H1 (cell line): ENCODE measurements at regions not wholly inside any gene's neighbourhood (a gene's known extent, or its start where the extent isn't known, plus 50 kb on each side); places are given as distances from the start of the nearest gene placed in this dataset.

Experiments used
- CTCF ChIA-PET: fragments of 300-600 bp; sonication (Branson Sonifier 250); formaldehyde crosslinking; loops from one replicate; lab custom pipeline; 2021; ENCODE audit not compliant: partially characterized antibody; lab: Charles Lee
- POLR2A ChIA-PET: fragments of 300-600 bp; sonication (Branson Sonifier 250); formaldehyde crosslinking; loops from one replicate; lab custom pipeline; 2021; ENCODE audit warnings: inconsistent platforms; ENCODE audit not compliant: partially characterized antibody; lab: Charles Lee
- DNase-seq, 2 experiments: peaks; one replicate each; pipeline versions ENCODE4 v3.0.0 to v3.0.0-alpha.2; 2010 to 2022; ENCODE audit warnings: low spot score in 2 of 2, low read depth in 1 of 2, mixed read lengths in 1 of 2
- FAIRE-seq: peaks from 2 replicates; lab custom pipeline; 2011; peaks lifted over from hg19 to GRCh38; lab: Jason Lieb, UNC
- H2AFZ ChIP-seq: 2 replicates; pipeline ENCODE4 v1.8.1; 2012; ENCODE audit warnings: low read length, inconsistent platforms
- H2AK5ac ChIP-seq: 2 replicates; pipeline ENCODE4 v1.6.1; 2013; ENCODE audit warnings: low read depth, low read length
- H2BK120ac ChIP-seq: replicated peaks from 2 replicates; pipeline ENCODE3; 2013; ENCODE audit warnings: low read depth, low read length, inconsistent platforms
- H2BK12ac ChIP-seq: 2 replicates; pipeline ENCODE4 v1.6.1; 2013; ENCODE audit warnings: low read depth, low read length
- H2BK15ac ChIP-seq: 2 replicates; pipeline ENCODE4 v1.6.1; 2013; ENCODE audit warnings: low read length
- H2BK20ac ChIP-seq: 2 replicates; pipeline ENCODE4 v1.6.1; 2013; ENCODE audit warnings: low read length
- H2BK5ac ChIP-seq: 2 replicates; pipeline ENCODE4 v1.6.1; 2013; ENCODE audit warnings: low read depth, low read length
- H3K14ac ChIP-seq: 2 replicates; pipeline ENCODE4 v1.6.1; 2013; ENCODE audit warnings: inconsistent platforms; ENCODE audit not compliant: insufficient read length
- H3K18ac ChIP-seq: 2 replicates; pipeline ENCODE4 v1.6.1; 2013; ENCODE audit warnings: low read length; ENCODE audit errors: extremely low read depth
- H3K23ac ChIP-seq: 2 replicates; pipeline ENCODE4 v1.6.1; 2013; ENCODE audit warnings: inconsistent platforms; ENCODE audit not compliant: insufficient read length
- H3K23me2 ChIP-seq: 2 replicates; pipeline ENCODE4 v1.6.1; 2013; ENCODE audit warnings: low read depth, low read length
- H3K27ac ChIP-seq: 2 replicates; pipeline ENCODE4 v1.6.1; 2011; ENCODE audit warnings: low read depth, low read length, inconsistent platforms
- H3K27me3 ChIP-seq, 4 experiments: replicated peaks in 1 of 4; 1 replicate in 1 of 4; 2 replicates in 3 of 4; pipeline versions ENCODE4 v1.6.1 to v1.8.1; 2011 to 2013; ENCODE audit warnings: low read length in 3 of 4, mild to moderate bottlenecking in 3 of 4, inconsistent platforms in 2 of 4, mixed read lengths in 2 of 4, moderate library complexity in 1 of 4; ENCODE audit not compliant: control insufficient read depth in 3 of 4, insufficient read depth in 3 of 4; ENCODE audit errors: extremely low read depth in 1 of 4
- H3K36me3 ChIP-seq, 4 experiments: 2 replicates each; pipeline versions ENCODE4 v1.6.1 to v1.8.1; 2011 to 2013; ENCODE audit warnings: mild to moderate bottlenecking in 4 of 4, low read length in 3 of 4, moderate library complexity in 2 of 4, control low read depth in 1 of 4, inconsistent platforms in 1 of 4; ENCODE audit not compliant: insufficient read depth in 4 of 4, control insufficient read depth in 2 of 4
- H3K4ac ChIP-seq: replicated peaks from 2 replicates; pipeline ENCODE3; 2013; ENCODE audit warnings: low read length, low read depth, mixed read lengths, inconsistent platforms; ENCODE audit not compliant: insufficient read length
- H3K4me1 ChIP-seq, 4 experiments: replicated peaks in 1 of 4; 1 replicate in 1 of 4; 2 replicates in 3 of 4; pipeline versions ENCODE4 v1.6.1 to v1.8.1; 2011 to 2013; ENCODE audit warnings: low read length in 3 of 4, inconsistent platforms in 2 of 4, mixed read lengths in 1 of 4; ENCODE audit not compliant: insufficient read depth in 4 of 4, control insufficient read depth in 3 of 4
- H3K4me2 ChIP-seq, 2 experiments: 2 replicates each; pipeline versions ENCODE4 v1.6.1 to v1.8.1; 2011 to 2013; ENCODE audit warnings: low read depth in 2 of 2, low read length in 2 of 2, control low read depth in 1 of 2, inconsistent platforms in 1 of 2, mild to moderate bottlenecking in 1 of 2; ENCODE audit not compliant: insufficient read depth in 1 of 2
- H3K4me3 ChIP-seq, 4 experiments: fragments of 200-600, 300-600 bp in 1 of 4; sonication (generic), shearing (Covaris generic), sonication (Bioruptor Twin) in 1 of 4; 2 replicates each; pipeline versions ENCODE4 v1.5.1 to v1.8.1; 2011 to 2016; ENCODE audit warnings: low read length in 4 of 4, low read depth in 3 of 4, control low read depth in 2 of 4, inconsistent platforms in 2 of 4, mild to moderate bottlenecking in 2 of 4, mixed read lengths in 1 of 4, moderate library complexity in 1 of 4; ENCODE audit not compliant: insufficient read depth in 2 of 4; ENCODE audit errors: extremely low read depth in 1 of 4
- H3K56ac ChIP-seq: replicated peaks from 2 replicates; pipeline ENCODE3; 2013; ENCODE audit warnings: low read depth, mild to moderate bottlenecking, mixed read lengths, low read length, inconsistent platforms; ENCODE audit not compliant: insufficient read length
- H3K79me1 ChIP-seq: 2 replicates; pipeline ENCODE4 v1.6.1; 2013; ENCODE audit warnings: low read depth, low read length, control low read depth
- H3K79me2 ChIP-seq, 2 experiments: 2 replicates each; pipeline versions ENCODE4 v1.6.1 to v1.8.1; 2012 to 2013; ENCODE audit warnings: low read length in 2 of 2, mild to moderate bottlenecking in 2 of 2, inconsistent platforms in 1 of 2; ENCODE audit not compliant: insufficient read depth in 2 of 2, control insufficient read depth in 1 of 2
- H3K9ac ChIP-seq, 4 experiments: replicated peaks in 1 of 4; 1 replicate in 1 of 4; 2 replicates in 3 of 4; pipeline versions ENCODE4 v1.6.1 to v1.8.1; 2011 to 2013; ENCODE audit warnings: low read depth in 3 of 4, low read length in 3 of 4, control low read depth in 2 of 4, mild to moderate bottlenecking in 2 of 4, moderate library complexity in 2 of 4, inconsistent platforms in 1 of 4; ENCODE audit errors: extremely low read depth in 1 of 4
- H3K9me3 ChIP-seq, 2 experiments: 2 replicates each; pipeline versions ENCODE4 v1.6.1 to v1.8.1; 2012 to 2013; ENCODE audit warnings: mild to moderate bottlenecking in 2 of 2, moderate library complexity in 2 of 2, control low read depth in 1 of 2, inconsistent platforms in 1 of 2, low read depth in 1 of 2, low read length in 1 of 2, mixed read lengths in 1 of 2; ENCODE audit not compliant: insufficient read depth in 2 of 2
- H4K20me1 ChIP-seq, 2 experiments: replicated peaks in 1 of 2; 2 replicates each; pipeline versions ENCODE3 to v1.8.1; 2011 to 2013; ENCODE audit warnings: inconsistent platforms in 2 of 2, low read length in 2 of 2, mild to moderate bottlenecking in 1 of 2; ENCODE audit not compliant: insufficient read depth in 2 of 2, control insufficient read depth in 1 of 2
- H4K5ac ChIP-seq: 2 replicates; pipeline ENCODE4 v1.6.1; 2013; ENCODE audit warnings: low read length, low read depth, mixed read lengths, inconsistent platforms; ENCODE audit not compliant: insufficient read length
- H4K8ac ChIP-seq: 2 replicates; pipeline ENCODE4 v1.8.0; 2013; ENCODE audit warnings: mild to moderate bottlenecking, moderate library complexity, low read length, inconsistent platforms; ENCODE audit not compliant: insufficient read depth; ENCODE audit errors: extremely low read depth
- H4K91ac ChIP-seq: replicated peaks from 2 replicates; pipeline ENCODE3; 2013; ENCODE audit warnings: low read length, mixed read lengths, inconsistent platforms; ENCODE audit not compliant: insufficient read length
- CTBP2 ChIP-seq: IDR thresholded peaks from 2 replicates; pipeline ENCODE4 v1.7.0; 2011; ENCODE audit warnings: borderline replicate concordance, mild to moderate bottlenecking, moderate library complexity, mixed read lengths, low read length; ENCODE audit not compliant: insufficient read depth, insufficient read length
- WGBS, 2 experiments: shearing (Covaris generic) in 1 of 2; methylation state at CpG; one replicate each; pipeline versions ENCODE4 v1.1.6 to v1.1.7; 2013 to 2015; ENCODE audit warnings: low lambda C conversion rate in 2 of 2, mixed read lengths in 2 of 2, inconsistent platforms in 1 of 2, low coverage in 1 of 2, missing lambda C conversion rate in 1 of 2; ENCODE audit not compliant: insufficient replicate concordance in 2 of 2, insufficient coverage in 1 of 2, insufficient read length in 1 of 2; ENCODE audit errors: extremely low coverage in 1 of 2, missing lambda C conversion rate in 1 of 2; 5-methylcytosine and 5-hydroxymethylcytosine counted together

DNA sequence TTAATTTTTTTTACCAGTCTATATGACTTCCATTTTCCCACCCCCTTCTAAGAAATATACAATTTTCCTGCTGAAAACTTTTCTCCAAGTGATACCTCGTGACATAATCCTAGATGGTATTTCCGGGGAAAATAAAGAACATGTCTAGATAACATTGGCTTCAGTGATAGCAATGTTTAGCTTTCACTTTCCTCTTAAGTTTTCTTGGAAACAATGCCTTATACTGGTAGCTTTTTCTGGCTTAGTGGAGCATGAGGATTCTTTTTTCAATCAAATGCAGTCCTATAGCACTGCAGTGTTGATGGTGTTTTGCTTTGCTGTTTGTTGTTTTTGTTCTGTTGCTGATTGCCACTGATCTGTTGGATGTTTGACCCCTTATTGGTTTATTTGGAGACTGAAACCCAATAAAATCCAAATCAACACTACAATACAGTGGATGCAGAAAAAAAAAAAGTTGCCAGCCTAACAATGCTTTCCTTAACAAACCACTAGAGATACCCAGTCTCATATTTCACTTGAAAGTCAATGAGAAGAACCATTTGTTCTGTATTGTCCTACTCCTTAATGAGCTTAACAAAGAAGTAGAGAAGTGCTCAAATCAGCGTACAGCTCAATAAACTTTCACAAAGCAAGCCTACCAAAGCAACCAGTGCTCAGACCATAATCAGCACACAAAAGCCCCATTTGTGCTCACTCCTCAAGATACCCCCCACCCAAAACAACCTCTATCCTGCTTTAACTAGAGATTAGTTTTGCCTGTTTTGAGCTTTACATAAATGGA, 74.2 kb upstream of the GRAMD2B start:
- DNase-seq (no peak), FAIRE-seq (peak; percentile 28)
- H2AK5ac ChIP-seq = no peak overlapping the region
- H3K56ac ChIP-seq = no peak overlapping the region
- H3K79me1 ChIP-seq = no peaks in the 10 kb centered on the region
- no peak overlapping the region for H4K91ac ChIP-seq
- no peak overlapping the region for H4K8ac ChIP-seq
- ChIA-PET POLR2A (interaction anchor here (1.0 to 2.1 kb wide), 2 partner anchors 11 to 74 kb away, joined by 3 to 4 read pairs; partner anchors contain the start of gene GRAMD2B), CTCF (interaction anchor here (0.6 to 12.9 kb wide), 18 partner anchors 8 to 1185 kb away, joined by 3 to 125 read pairs (median 4); no protein-coding TSS in a partner anchor)
- H3K4ac ChIP-seq = no peak overlapping the region
- H3K23me2 ChIP-seq = no peaks in the 10 kb centered on the region
- H2BK15ac ChIP-seq = no peak overlapping the region
- no peak overlapping the region for H2BK20ac ChIP-seq
- H2BK5ac ChIP-seq = no peak overlapping the region; the same call in 1 of the 2 replicates
- H4K20me1 ChIP-seq = no peaks in the 10 kb centered on the region
- no peaks in the 10 kb centered on the region for H3K36me3 ChIP-seq
- H2AFZ ChIP-seq = no peak overlapping the region
- no peak overlapping the region for H3K9ac ChIP-seq
- H3K79me2 ChIP-seq = no peaks in the 10 kb centered on the region
- 66% methylated on average over 3 of the region's 3 CpGs; no CpG with 5 or more reads in 1 of the 2 experiments for WGBS, 2 experiments
- no peak overlapping the region for H3K14ac ChIP-seq
- peak overlapping the region in 1 of 4 experiments; percentile 19; a peak in 1 of 8 replicates for H3K4me3 ChIP-seq
- no peak overlapping the region; the same call in 1 of the 2 replicates for H3K27ac ChIP-seq
- no peaks in the 10 kb centered on the region for H3K9me3 ChIP-seq
- H3K18ac ChIP-seq = no peak overlapping the region
- H3K27me3 ChIP-seq = no peaks in the 10 kb centered on the region
- no peak overlapping the region for H2BK12ac ChIP-seq
- H3K4me2 ChIP-seq = peak overlapping the region; percentile 16 to 38; a peak in 2 of 4 replicates
- H3K4me1 ChIP-seq = peaks cover 0 to 13% (median 10%) of the 10 kb centered on the region in 4 experiments; a peak in 5 of 7 replicates
- no peak overlapping the region for H3K23ac ChIP-seq
- no peak overlapping the region for H4K5ac ChIP-seq
- peak overlapping the region; percentile 31 for H2BK120ac ChIP-seq
- TF ChIP-seq CTBP2 = no peak
